D341Med (cell line): ENCODE measurements at regions not wholly inside any gene's neighbourhood (a gene's known extent, or its start where the extent isn't known, plus 50 kb on each side); places are given as distances from the start of the nearest gene placed in this dataset.

ENCODE experiments used
- DNase-seq: peaks from one replicate; pipeline ENCODE4 v3.0.0; 2012; ENCODE audit warnings: low spot score

DNA sequence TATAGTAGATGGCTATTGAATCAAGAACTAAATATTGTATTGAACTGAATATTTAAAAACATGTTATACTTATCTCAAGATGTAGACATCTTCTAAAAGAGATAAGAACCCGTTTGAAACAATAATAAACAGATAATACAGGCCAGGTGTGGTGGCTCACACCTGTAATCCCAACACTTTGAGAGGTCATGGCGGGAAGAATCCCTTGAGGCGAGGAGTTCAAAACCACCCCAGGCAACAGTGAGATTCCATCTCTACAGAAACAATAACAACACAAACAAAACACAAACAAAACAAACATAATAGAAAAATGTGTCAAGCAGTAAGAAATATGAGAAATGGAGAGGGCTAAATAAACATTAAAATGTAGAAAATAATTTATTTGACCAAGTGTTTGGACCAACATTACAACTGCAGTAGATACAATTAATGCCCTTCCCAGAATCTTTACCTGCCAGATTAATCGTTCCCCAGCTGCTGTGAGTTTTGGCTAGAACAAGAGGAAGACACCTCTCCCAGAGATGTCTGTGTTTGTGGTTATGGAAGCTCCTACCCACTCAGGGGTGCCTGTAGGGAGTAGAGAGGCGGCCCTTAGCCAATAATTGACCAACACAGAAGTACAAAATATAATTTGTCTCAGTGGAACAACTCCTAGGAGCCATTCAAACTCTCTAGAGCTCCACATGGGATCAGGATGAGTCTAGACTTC is 111.9 kb upstream of the AGTR1 start:
- DNase-seq: no peak

GRCh38 chr3:148588291-148588690 is 109.4 kb upstream of the AGTR1 start:
- DNase-seq: no peak

DNA sequence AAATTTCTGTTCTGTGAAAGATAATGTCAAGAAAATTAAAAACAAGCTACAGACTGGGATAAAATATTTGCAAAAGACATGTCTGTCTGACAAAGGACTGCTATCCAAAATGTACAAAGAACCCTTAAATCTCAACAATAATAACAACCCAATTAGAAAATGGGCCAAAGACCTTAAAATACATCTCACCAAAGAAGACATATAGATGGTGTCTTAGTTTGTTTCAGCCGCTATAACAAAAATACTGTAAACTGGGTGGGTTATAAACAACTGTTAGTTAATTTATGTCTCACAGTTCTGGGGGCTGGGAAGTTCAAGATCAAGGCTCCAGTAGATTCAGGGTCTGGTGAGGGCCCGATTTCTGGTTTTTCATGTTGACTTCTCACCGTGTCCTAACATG is 106.2 kb upstream of the AGTR1 start:
- DNase-seq: no peak

GRCh38 chr3:148598619-148599018 is 99.1 kb upstream of the AGTR1 start:
- DNase-seq: no peak

DNA sequence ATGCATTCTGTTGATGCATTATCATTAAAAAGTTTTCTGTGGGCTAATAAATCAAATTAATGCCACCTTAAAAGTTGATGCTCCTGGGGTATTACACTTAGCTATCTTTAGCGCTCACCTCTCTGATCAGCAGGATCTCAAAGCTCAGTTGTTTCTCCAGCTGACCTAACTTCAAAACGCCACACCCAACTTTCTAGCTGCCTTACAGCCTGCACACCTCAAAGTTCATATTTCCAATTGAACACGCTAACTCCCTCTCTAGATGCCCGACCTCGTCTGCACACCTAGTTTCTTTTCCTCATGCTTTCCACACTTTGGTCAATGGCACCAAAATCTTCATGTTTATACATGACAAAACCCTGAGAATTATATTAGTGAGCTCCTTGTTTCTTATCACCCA is 98.2 kb upstream of the AGTR1 start:
- DNase-seq: no peak

- DNase-seq: no peak
Measured at GRCh38 chr3:148600440-148600839, 97.3 kb upstream of the AGTR1 start.

- no peak for DNase-seq
Measured at GRCh38 chr3:148600902-148601765, 96.6 kb upstream of the AGTR1 start.

DNA sequence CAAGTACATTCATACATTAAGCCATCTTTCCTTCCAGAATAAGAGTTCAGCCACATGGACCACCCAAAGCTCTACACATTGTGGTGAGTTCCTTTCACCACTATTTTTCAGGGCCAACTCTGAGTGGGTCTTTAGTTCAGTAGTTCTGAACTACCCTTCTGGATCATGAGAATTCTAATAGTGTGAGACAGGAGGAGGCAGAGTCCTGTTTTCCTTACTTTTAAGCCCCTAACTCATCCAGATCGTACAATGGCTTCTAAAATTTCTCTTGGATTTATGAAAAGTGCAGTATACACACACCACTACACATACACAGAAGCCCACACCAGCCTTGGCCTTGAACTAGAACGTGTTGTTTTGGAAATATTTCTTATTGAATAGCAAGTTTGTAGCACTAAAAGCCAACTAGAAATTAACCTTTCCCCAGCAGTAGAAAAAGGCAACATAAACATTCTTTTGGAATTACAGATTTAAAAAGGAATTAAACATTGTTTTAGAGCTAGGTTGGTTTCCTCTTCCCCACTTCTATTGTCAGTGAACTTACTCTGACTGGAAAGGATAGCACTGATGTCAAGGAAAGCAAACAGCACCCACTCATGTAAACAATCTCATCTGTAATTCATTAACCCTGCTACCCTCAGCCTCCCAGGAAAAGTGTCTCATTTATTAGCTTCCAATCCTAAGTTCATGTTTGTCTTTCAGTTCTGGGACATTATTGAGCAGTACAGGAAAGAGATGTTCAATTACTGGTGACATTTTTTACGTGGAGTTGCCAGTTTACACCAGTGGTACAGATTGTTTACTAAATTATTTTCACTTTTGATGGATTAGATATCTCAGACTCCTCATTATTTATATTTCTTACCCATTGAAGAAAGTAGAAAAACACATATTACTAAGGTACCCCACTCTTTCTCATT is 95.7 kb upstream of the AGTR1 start:
- DNase-seq: no peak

- no peak for DNase-seq
Measured at GRCh38 chr3:148604270-148605085, 93.2 kb upstream of the AGTR1 start.

GRCh38 chr3:148605521-148605920 is 92.2 kb upstream of the AGTR1 start:
- DNase-seq: no peak

DNA sequence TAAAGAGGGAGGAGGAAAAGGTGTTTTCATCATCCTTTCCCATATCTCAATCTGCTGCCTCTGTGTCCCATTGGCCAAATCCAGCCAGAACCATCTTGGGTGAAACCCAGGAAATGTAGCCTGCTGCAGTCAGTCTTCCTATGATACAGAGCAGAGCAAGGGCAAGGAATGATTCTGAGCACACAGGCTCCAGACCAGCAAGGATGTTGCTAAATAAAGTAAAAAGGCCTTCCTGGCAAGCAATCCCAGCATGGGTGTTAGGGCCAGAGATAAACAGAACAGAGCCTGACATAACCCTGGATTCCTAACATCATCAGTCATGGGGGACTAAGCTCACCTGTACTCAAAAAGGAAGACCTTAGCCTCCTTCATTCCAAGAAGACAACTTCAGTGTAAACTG is 90.7 kb upstream of the AGTR1 start:
- no peak for DNase-seq

GRCh38 chr3:148607491-148607890 is 90.2 kb upstream of the AGTR1 start:
- DNase-seq: no peak

DNA sequence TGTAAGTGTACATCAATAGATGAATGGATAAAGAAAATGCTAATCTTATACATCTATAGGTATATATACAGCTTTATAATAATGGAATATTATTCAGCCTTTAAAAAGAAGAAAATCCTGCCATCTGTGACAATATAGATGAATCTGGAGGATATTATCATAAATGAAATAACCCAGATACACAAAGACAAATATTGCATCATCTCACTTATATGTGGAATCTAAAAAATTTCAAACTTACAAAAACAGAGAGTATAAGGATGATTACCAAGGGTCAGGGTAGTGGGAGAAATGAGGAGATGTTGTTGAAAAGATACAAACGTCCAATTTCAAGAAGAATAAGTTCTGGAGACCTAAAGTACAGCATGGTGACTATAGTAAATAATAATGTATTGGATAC is 85.4 kb upstream of the AGTR1 start:
- no peak for DNase-seq

- no peak for DNase-seq
Measured at GRCh38 chr3:148615382-148615781, 82.3 kb upstream of the AGTR1 start.

DNA sequence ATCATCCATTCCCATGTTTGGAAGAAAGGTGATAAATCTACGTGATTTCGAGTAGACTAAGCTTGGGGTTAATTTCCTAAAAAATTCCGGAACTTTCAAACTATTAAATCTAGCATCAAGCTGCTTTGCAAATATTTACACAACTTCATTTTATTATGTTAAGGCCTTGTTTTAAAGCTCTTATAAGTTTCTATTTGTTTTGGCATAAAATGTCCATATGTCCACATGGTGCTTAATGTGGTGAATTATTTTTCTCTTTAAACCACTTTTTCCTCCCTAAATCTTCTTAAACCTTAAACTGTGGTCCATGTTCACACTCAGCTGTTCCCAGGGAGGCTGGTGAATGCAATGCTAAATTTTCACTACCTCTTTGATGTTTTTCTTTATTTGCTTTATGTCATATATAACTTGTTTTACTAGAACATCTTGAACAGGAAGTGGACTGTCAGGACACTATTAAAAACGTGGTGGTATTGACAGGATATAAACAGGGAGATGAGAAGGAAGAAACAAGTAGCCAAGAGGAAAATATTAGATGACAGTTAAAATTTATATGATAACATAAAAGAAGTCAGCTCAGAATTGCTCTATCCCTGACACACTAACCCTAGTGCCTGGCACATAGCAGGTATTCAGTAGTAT is 72.5 kb upstream of the AGTR1 start:
- no peak for DNase-seq

- DNase-seq: no peak
Measured at GRCh38 chr3:148625991-148626390, 71.7 kb upstream of the AGTR1 start.

DNA sequence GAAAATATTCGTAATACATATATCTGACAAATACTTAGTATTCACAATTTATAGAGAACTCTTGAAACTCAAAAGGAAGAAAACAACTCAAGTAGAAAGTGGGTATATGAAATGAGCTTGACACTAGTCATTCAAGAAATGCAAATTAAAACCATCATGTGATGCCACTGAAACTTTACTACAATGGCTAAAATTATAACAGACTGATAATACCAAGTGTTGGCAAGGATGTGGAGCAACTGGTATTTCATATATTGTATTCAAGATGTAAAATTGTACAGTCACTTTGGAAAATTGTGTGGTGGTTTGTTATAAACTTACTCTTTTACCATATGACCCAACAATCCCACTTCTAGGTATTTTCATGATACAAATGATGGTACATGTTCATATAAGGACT is 68.7 kb upstream of the AGTR1 start:
- DNase-seq: no peak

GRCh38 chr3:148631124-148631903 is 66.4 kb upstream of the AGTR1 start:
- DNase-seq: no peak

- no peak for DNase-seq
Measured at GRCh38 chr3:148641722-148642121, 56.0 kb upstream of the AGTR1 start.

GRCh38 chr3:148642214-148642613 is 55.5 kb upstream of the AGTR1 start:
- no peak for DNase-seq
